ENCODE measurements at regions not wholly inside any gene's neighbourhood (a gene's known extent, or its start where the extent isn't known, plus 50 kb on each side); places are given as distances from the start of the nearest gene placed in this dataset.
"Not testable (repeated sequence)": the region's sequence is repeated elsewhere in the genome, so short reads cannot be mapped to it uniquely, and the experiment has no call there.

DNA sequence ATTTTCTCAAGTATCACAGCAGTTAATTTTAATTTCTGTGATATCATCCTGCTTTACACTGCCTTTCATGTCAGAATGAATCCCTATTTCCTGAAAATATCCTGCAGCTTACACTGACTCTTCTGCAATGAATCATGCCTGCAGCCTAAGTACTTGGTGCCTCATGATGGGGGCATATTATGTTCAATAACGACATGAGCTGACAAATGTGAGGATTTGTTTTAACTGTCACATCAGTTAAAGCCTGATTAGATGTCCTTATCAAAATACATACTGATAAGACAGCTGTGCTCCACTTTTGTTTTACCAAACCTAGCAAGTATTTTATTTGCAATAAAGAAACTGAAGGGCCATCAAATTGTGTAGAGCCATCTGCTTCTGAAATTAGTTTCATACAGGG, 359.9 kb upstream of the AGA start:
- DNase-seq (ENCODE audit: low read depth in 3 of 3): no peak

DNA sequence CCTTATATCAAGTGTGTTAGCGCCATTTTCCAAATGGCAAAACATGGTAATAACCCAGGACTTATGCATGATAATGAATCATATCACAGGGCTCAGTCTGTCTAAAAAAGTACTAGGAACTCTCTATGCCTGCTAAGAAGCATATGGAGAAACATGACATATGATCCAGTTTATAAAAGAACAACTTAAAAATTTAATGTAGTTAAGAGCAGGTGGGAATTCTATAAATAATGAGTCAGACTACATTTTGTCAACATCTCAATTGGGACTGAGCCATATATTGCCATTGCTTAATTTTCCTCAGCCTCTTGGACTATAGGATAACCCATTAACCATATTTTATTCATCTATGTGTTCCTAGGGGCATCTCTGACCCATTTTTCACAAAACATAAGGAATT, 360.4 kb upstream of the AGA start:
- no peak for DNase-seq (ENCODE audit: low read depth in 3 of 3)

GRCh38 chr4:177803151-177803550, 360.9 kb upstream of the AGA start:
- no peak for DNase-seq (ENCODE audit: low read depth in 3 of 3)

DNA sequence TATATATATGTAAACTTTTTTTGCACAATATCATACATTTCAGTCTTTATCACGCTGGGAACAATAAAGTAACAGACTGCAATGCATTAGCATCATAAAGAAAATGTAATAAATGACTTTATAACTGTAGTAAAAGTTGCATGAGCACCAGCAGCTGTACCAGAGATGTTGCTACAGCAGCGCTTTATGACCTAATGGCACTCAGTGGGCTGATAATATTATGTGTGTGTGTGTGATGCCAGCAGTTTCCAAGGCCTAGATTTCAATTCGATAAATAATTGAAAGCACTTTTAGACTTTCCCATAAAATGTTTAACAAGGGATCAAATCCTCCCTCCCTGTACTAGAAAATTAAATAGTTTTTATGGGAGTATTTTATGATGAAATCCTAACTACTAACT, 367.6 kb upstream of the AGA start:
- no peak for DNase-seq (ENCODE audit: low read depth in 3 of 3)

DNA sequence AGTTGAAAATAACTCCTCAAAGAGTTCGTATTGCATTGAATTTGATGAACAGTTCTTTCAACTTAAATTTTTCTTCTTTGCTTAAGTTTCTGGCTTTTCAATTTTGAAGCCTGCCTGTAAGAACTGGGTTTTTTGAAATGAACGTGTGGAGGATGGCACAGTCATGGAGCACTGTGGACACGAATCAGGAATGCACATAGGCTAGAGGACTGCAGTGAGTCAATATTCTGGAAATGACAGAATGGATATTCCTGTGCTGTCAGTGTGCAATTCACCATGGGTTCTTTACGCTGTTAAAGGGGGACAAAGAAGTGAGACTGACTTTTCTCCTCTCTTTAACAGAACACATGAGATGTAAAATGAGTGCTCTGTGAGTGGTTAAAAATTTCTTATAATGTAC, 368.0 kb upstream of the AGA start:
- DNase-seq (ENCODE audit: low read depth in 3 of 3): no peak

GRCh38 chr4:177818392-177818791, 376.2 kb upstream of the AGA start:
- not testable (repeated sequence) for DNase-seq (ENCODE audit: low read depth in 3 of 3)

DNA sequence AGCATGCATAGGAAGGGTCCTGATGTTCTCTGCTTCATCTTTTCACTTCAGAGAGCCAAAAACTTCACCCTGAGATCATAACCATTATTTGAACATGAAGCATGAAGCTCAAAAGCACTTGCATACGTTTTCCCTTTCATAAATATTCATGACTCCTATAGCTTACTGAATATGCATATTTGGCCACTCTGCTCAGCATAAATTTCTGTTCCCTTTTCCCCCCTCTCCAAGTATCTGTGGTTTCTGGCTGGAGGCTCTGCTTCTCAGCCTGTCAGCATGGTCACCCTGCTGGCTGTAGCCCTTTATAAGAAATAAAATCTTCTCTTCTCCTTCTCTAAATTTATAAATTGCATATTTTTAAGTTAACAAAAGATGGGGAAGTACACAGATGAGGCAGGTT, 384.7 kb upstream of the AGA start:
- no peak for DNase-seq (ENCODE audit: low read depth in 3 of 3)

DNA sequence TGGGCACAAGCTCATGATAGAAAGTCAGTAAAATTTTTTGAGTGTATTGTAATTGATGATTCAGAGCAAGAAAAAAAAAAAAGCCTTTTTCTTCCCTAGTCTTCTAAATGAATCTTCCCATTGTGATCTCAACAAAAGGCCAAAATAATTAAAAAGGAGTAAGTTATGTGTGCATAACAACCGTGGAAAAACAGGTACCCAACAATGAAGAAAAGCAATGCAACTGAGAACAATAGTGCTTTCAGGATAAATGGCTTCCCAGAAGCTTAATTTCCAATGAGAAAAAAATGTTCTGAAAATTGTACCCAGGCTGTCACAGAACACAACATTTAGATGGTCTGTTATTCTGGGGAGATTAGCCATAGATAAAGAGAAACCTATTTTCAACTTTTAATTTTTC, 399.0 kb upstream of the AGA start:
- DNase-seq (ENCODE audit: low read depth in 3 of 3): no peak

GRCh38 chr4:177853229-177853628, 411.0 kb upstream of the AGA start:
- no peak for DNase-seq (ENCODE audit: low read depth in 3 of 3)

- DNase-seq (ENCODE audit: low read depth in 3 of 3): no peak
These were observed 413.4 kb upstream of the AGA start for GRCh38 chr4:177855507-177856197.

GRCh38 chr4:177860171-177860570, 417.9 kb upstream of the AGA start:
- DNase-seq (ENCODE audit: low read depth in 3 of 3): no peak

GRCh38 chr4:177861551-177862094, 419.4 kb upstream of the AGA start:
- DNase-seq (ENCODE audit: low read depth in 3 of 3): no peak

- DNase-seq (ENCODE audit: low read depth in 3 of 3): no peak
These were observed 420.4 kb upstream of the AGA start for GRCh38 chr4:177862541-177863176.

- DNase-seq (ENCODE audit: low read depth in 3 of 3): no peak
These were observed 437.6 kb upstream of the AGA start for GRCh38 chr4:177879851-177880250.

DNA sequence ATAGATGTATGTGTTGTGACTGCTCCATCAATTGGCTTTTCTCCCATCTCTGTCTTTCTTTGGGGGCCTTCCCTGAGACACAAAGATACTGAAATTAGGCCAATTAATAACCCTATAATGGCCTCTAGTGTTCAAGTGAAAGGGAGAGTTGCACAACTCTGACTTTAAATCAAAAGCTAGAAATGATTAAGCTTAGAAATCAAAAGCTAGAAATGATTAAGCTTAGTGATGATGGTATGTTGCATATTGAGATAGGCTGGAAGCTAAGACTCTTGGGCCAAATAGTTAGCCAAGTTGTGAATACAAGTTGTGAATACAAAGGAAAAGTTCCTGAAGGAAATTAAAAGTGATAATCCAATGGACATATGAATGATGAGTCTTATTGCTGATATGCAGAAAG, 452.9 kb upstream of the AGA start:
- DNase-seq (ENCODE audit: low read depth in 3 of 3): no peak

DNA sequence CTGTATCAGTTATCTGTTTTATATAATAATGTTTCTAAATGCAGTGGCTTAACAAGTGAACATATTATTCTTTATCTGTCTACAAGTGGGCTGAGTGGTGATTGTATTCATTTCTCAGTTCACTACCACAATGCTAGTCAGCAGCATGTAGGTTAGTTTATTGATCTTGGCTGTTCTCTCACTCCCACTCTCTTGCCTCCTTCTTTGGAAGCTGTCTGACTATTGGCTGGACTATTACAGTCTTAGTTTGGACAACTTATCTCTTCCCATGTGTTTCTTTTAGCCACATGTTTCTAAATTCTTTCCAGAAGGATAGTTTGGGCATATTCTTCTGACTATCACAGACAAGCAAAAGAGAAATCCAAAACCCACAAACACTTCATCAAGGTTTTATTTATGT, 459.5 kb upstream of the AGA start:
- DNase-seq (ENCODE audit: low read depth in 3 of 3): no peak

GRCh38 chr4:177902386-177902785, 460.1 kb upstream of the AGA start:
- no peak for DNase-seq (ENCODE audit: low read depth in 3 of 3)

GRCh38 chr4:177907736-177908424, 465.6 kb upstream of the AGA start:
- no peak for DNase-seq (ENCODE audit: low read depth in 3 of 3)

GRCh38 chr4:177921715-177922114, 479.5 kb upstream of the AGA start:
- no peak for DNase-seq (ENCODE audit: low read depth in 3 of 3)

- DNase-seq (ENCODE audit: low read depth in 3 of 3): no peak
These were observed 481.7 kb upstream of the AGA start for GRCh38 chr4:177923888-177924287.

GRCh38 chr4:177937041-177937440, 494.8 kb upstream of the AGA start:
- no peak for DNase-seq (ENCODE audit: low read depth in 3 of 3)

DNA sequence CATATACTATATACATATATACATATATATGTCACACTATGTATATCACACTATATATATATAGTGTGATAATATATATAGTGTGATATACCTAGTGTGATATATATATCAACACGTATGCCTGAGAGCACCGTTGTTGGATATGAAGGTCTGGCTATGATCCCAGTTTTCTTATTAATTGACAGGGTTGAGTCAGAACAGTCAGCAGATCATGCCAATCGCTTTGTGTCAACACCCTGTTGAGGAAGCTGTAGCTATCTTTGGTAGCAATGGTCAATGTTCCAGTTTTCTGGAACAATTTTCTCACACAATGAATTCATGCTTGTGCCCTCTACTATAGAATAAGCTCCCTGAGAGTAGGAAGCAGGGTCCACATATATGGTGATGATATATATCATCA, 496.0 kb upstream of the AGA start:
- no peak for DNase-seq (ENCODE audit: low read depth in 3 of 3)

GRCh38 chr4:177945268-177945667, 503.0 kb upstream of the AGA start:
- DNase-seq (ENCODE audit: low read depth in 3 of 3): no peak
